Hepatocyte (in vitro differentiated cells): ENCODE measurements at regions not wholly inside any gene's neighbourhood (a gene's known extent, or its start where the extent isn't known, plus 50 kb on each side); places are given as distances from the start of the nearest gene placed in this dataset.

Experiments used
- DNase-seq: peaks from one replicate; pipeline ENCODE4 v3.0.0-alpha.2; 2016; ENCODE audit warnings: low spot score
- H2AFZ ChIP-seq: fragments of 200-600 bp; sonication (generic); 2 replicates; pipeline ENCODE4 v1.6.0; 2016; ENCODE audit warnings: antibody characterized with exemption, mild to moderate bottlenecking
- H3K27ac ChIP-seq: fragments of 200-600 bp; sonication (generic); 2 replicates; pipeline ENCODE4 v1.5.1; 2016; ENCODE audit warnings: mild to moderate bottlenecking
- H3K27me3 ChIP-seq: fragments of 200-600 bp; sonication (generic); 2 replicates; pipeline ENCODE4 v1.6.1; 2016
- H3K36me3 ChIP-seq: fragments of 200-600 bp; sonication (generic); replicated peaks from 2 replicates; pipeline ENCODE4 v1.5.1; 2016; ENCODE audit warnings: low read depth; ENCODE audit not compliant: insufficient read depth
- H3K4me1 ChIP-seq: fragments of 200-600 bp; sonication (generic); 2 replicates; pipeline ENCODE4 v1.5.1; 2016; ENCODE audit warnings: mild to moderate bottlenecking, moderate library complexity; ENCODE audit not compliant: insufficient read depth
- H3K4me2 ChIP-seq: fragments of 200-600 bp; sonication (generic); 2 replicates; pipeline ENCODE4 v1.6.0; 2016
- H3K4me3 ChIP-seq: fragments of 200-600 bp; sonication (generic); 2 replicates; pipeline ENCODE4 v1.5.1; 2016; ENCODE audit warnings: mild to moderate bottlenecking
- H3K79me2 ChIP-seq: fragments of 200-600 bp; sonication (generic); 2 replicates; pipeline ENCODE4 v1.6.0; 2017; ENCODE audit warnings: mild to moderate bottlenecking
- H3K9me2 ChIP-seq: fragments of 200-600 bp; sonication (generic); replicated peaks from 2 replicates; pipeline ENCODE4 v1.6.0; 2017; ENCODE audit warnings: mild to moderate bottlenecking; ENCODE audit not compliant: insufficient read depth
- H3K9me3 ChIP-seq: fragments of 200-600 bp; sonication (generic); 2 replicates; pipeline ENCODE4 v1.5.1; 2016; ENCODE audit warnings: low read depth, mild to moderate bottlenecking
- H4K20me1 ChIP-seq: fragments of 200-600 bp; sonication (generic); 2 replicates; pipeline ENCODE4 v1.6.0; 2016; ENCODE audit warnings: mild to moderate bottlenecking; ENCODE audit not compliant: insufficient read depth, poor library complexity, severe bottlenecking
- EZH2 ChIP-seq: fragments of 200-600 bp; sonication (generic); IDR thresholded peaks from 2 replicates; pipeline ENCODE4 v1.6.1; 2016; ENCODE audit warnings: antibody characterized with exemption, mild to moderate bottlenecking, borderline replicate concordance
- EZH2phosphoT487 ChIP-seq: fragments of 200-600 bp; sonication (generic); IDR thresholded peaks from one replicate; pipeline ENCODE4 v1.6.1; 2018; ENCODE audit warnings: antibody characterized with exemption, mild to moderate bottlenecking, low read depth, moderate library complexity; ENCODE audit not compliant: unreplicated experiment, severe bottlenecking
- whole genome bisulfite sequencing: methylation state at CpG from one replicate; pipeline ENCODE4 v1.1.6; 2016; ENCODE audit warnings: low lambda C conversion rate; ENCODE audit errors: missing lambda C conversion rate; 5-methylcytosine and 5-hydroxymethylcytosine counted together
- TF ChIP-seq, protein P1 (sequence below): fragments of 200-600 bp; sonication (generic); IDR thresholded peaks from 2 replicates; pipeline ENCODE4 v1.5.1; 2016; ENCODE audit warnings: antibody characterized with exemption, mild to moderate bottlenecking; ENCODE audit not compliant: poor library complexity

DNA sequence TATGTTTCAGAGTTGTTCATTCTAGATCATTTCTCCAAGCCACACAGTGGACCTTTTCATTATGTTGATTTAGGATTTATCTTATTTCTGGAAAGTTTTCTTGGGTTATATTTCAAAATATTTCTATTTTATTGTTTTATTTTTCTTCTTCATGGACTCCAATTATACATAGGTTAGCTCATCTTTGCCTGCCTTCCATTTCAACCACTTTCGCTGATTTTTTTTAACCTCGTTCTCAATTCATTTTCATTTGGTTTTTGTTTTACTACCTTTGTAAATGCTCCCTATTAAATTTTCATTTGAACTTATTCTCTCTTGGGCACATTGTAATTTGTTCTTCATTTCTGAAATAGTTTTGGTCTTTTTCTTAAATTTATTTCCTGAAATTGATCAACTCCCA is 169.0 kb upstream of the PITX1 start:
- WGBS = 95% methylated on average over 2 of the region's 2 CpGs

DNA sequence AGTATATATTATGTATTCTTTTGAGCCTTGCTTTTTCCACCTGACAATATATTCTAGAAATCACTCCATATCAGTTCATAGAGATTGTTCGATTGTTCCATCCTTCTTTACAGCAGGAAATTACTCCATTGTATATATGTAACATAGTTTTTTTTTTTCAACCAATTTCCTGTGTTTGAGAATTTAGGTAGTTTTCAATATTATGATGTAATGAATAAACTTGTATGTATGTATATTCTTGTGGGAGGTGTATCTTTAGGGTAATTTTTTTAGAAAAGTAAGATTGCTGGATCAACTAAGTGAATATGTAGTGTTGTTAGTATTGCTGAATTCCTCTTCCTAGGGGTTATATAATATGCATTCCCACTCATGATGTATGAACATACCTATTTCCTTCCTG is 165.9 kb upstream of the PITX1 start:
- TF ChIP-seq, protein P1, sequence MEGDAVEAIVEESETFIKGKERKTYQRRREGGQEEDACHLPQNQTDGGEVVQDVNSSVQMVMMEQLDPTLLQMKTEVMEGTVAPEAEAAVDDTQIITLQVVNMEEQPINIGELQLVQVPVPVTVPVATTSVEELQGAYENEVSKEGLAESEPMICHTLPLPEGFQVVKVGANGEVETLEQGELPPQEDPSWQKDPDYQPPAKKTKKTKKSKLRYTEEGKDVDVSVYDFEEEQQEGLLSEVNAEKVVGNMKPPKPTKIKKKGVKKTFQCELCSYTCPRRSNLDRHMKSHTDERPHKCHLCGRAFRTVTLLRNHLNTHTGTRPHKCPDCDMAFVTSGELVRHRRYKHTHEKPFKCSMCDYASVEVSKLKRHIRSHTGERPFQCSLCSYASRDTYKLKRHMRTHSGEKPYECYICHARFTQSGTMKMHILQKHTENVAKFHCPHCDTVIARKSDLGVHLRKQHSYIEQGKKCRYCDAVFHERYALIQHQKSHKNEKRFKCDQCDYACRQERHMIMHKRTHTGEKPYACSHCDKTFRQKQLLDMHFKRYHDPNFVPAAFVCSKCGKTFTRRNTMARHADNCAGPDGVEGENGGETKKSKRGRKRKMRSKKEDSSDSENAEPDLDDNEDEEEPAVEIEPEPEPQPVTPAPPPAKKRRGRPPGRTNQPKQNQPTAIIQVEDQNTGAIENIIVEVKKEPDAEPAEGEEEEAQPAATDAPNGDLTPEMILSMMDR = no peak
- TF ChIP-seq EZH2phosphoT487 (no peak), EZH2 (no peak)
- no peak for DNase-seq
- H3K4me2 ChIP-seq = no peak overlapping the region
- H4K20me1 ChIP-seq = no peaks in the 10 kb centered on the region
- H3K36me3 ChIP-seq = no peaks in the 10 kb centered on the region
- no peaks in the 10 kb centered on the region for H3K79me2 ChIP-seq
- H3K27ac ChIP-seq = no peak overlapping the region
- no peaks in the 10 kb centered on the region for H3K9me2 ChIP-seq
- H3K4me1 ChIP-seq = no peaks in the 10 kb centered on the region
- no peak overlapping the region for H2AFZ ChIP-seq
- H3K27me3 ChIP-seq = no peaks in the 10 kb centered on the region
- no peak overlapping the region for H3K4me3 ChIP-seq
- 91% methylated on average over 1 of the region's 1 CpG for WGBS
- H3K9me3 ChIP-seq = peaks cover 14% of the 10 kb centered on the region

More for the DNA sequence above, 169.0 kb upstream of the PITX1 start:
- TF ChIP-seq, protein P1 = no peak
- no peak for TF ChIP-seq EZH2
- TF ChIP-seq EZH2phosphoT487 = no peak
- Histone ChIP-seq H3K4me1 (no peaks in the 10 kb centered on the region), H3K36me3 (no peaks in the 10 kb centered on the region), H4K20me1 (no peaks in the 10 kb centered on the region), H3K4me2 (no peak overlapping the region), H3K27me3 (no peaks in the 10 kb centered on the region), H3K4me3 (no peak overlapping the region), H3K27ac (no peak overlapping the region), H3K79me2 (no peaks in the 10 kb centered on the region), H3K9me3 (peaks cover 14% of the 10 kb centered on the region), H3K9me2 (no peaks in the 10 kb centered on the region), H2AFZ (no peak overlapping the region)
- DNase-seq = no peak

DNA sequence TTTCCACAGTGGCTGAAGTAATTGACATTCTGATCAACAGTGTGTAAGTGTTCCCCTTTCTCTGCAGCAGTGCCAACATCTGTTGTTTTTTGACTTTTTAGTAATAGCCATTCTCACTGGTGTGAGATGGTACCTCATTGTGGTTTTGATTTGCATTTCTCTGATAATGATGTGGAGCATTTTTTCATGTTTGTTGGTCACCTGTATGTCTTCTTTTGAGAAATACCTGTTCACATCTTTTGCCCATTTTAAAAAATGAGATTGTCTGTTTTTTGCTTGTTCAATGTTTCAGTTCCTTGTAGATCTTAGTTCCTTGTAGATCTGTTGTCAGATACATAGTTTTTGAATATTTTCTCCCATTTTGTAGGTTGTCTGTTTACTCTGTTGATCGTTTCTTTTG is 162.5 kb upstream of the PITX1 start:
- Histone ChIP-seq H2AFZ (no peak overlapping the region), H3K27me3 (peaks cover 5% of the 10 kb centered on the region), H3K36me3 (no peaks in the 10 kb centered on the region), H3K9me3 (no peaks in the 10 kb centered on the region), H3K4me3 (no peak overlapping the region), H3K79me2 (no peaks in the 10 kb centered on the region), H3K4me1 (peaks cover 10% of the 10 kb centered on the region), H3K9me2 (no peaks in the 10 kb centered on the region), H3K4me2 (no peak overlapping the region), H4K20me1 (no peaks in the 10 kb centered on the region), H3K27ac (no peak overlapping the region)
- DNase-seq = no peak
- TF ChIP-seq EZH2phosphoT487 (no peak), EZH2 (no peak)
- TF ChIP-seq, protein P1 = no peak
- WGBS = 90% methylated on average over 1 of the region's 1 CpG

DNA sequence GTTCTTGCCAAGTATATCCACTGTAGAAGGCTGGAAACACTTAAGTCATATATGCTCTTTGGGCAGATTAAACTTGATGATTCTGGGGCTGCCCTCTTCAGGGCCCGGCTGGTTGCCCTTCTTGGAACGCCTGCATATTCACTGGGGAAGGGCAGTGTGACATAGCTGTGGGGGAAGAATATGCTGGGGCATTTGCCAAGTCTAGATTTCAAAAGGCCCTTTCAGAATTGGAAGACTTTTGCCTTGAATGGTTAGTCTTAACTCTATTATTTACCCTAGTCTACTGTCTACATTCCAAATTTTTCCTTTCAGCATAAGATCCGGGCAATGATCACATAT is 161.2 kb upstream of the PITX1 start:
- no peaks in the 10 kb centered on the region for H3K9me2 ChIP-seq
- no peak overlapping the region for H2AFZ ChIP-seq
- no peak for DNase-seq
- H3K4me2 ChIP-seq = no peak overlapping the region
- peaks cover 5% of the 10 kb centered on the region for H3K27me3 ChIP-seq
- H3K4me1 ChIP-seq = peaks cover 10% of the 10 kb centered on the region
- 97% methylated on average over 3 of the region's 3 CpGs for WGBS
- no peak for TF ChIP-seq EZH2phosphoT487
- TF ChIP-seq, protein P1 = no peak
- no peak for TF ChIP-seq EZH2
- H3K9me3 ChIP-seq = no peaks in the 10 kb centered on the region
- no peaks in the 10 kb centered on the region for H3K36me3 ChIP-seq
- no peaks in the 10 kb centered on the region for H4K20me1 ChIP-seq
- H3K27ac ChIP-seq = no peak overlapping the region
- H3K79me2 ChIP-seq = no peaks in the 10 kb centered on the region
- no peak overlapping the region for H3K4me3 ChIP-seq
